HG02840 (cell line): ENCODE measurements at regions not wholly inside any gene's neighbourhood (a gene's known extent, or its start where the extent isn't known, plus 50 kb on each side); places are given as distances from the start of the nearest gene placed in this dataset.
"Not testable (repeated sequence)": the region's sequence is repeated elsewhere in the genome, so short reads cannot be mapped to it uniquely, and the experiment has no call there.

ENCODE experiments used
- ATAC-seq: cut with Tn5 transposase; IDR thresholded peaks from one replicate; pipeline ENCODE4 v1.9.1; 2021; ENCODE audit warnings: mild to moderate bottlenecking, moderate library complexity, moderate number of reproducible peaks; ENCODE audit not compliant: unreplicated experiment, low FRiP score

- ATAC-seq, result no peak
Measured at GRCh38 chr7:65509368-65510186, 135.9 kb downstream of the ZNF92 start.

GRCh38 chr7:65510187-65510538, 136.5 kb downstream of the ZNF92 start:
- ATAC-seq, result not testable (repeated sequence)

- ATAC-seq, result not testable (repeated sequence)
Measured at GRCh38 chr7:65519751-65520150, 146.1 kb downstream of the ZNF92 start.

GRCh38 chr7:65545465-65546161, 172.0 kb downstream of the ZNF92 start:
- ATAC-seq, result not testable (repeated sequence)

- ATAC-seq, result not testable (repeated sequence)
Measured at GRCh38 chr7:65549589-65550443, 176.2 kb downstream of the ZNF92 start.

- not testable (repeated sequence) for ATAC-seq
Measured at GRCh38 chr7:65550444-65550809, 176.8 kb downstream of the ZNF92 start.

GRCh38 chr7:65551042-65551441, 177.4 kb downstream of the ZNF92 start:
- not testable (repeated sequence) for ATAC-seq

GRCh38 chr7:65554553-65555476, 181.2 kb downstream of the ZNF92 start:
- not testable (repeated sequence) for ATAC-seq

- ATAC-seq, result not testable (repeated sequence)
Measured at GRCh38 chr7:65558584-65558983, 184.9 kb downstream of the ZNF92 start.

GRCh38 chr7:65561786-65562372, 188.2 kb downstream of the ZNF92 start:
- not testable (repeated sequence) for ATAC-seq

- not testable (repeated sequence) for ATAC-seq
Measured at GRCh38 chr7:65562522-65562921, 188.9 kb downstream of the ZNF92 start.

GRCh38 chr7:65563333-65563732, 189.7 kb downstream of the ZNF92 start:
- ATAC-seq, result not testable (repeated sequence)

- ATAC-seq, result not testable (repeated sequence)
Measured at GRCh38 chr7:65568226-65568625, 194.6 kb downstream of the ZNF92 start.

GRCh38 chr7:65570990-65571389, 197.3 kb downstream of the ZNF92 start:
- ATAC-seq, result not testable (repeated sequence)

GRCh38 chr7:65572581-65572980, 198.9 kb downstream of the ZNF92 start:
- not testable (repeated sequence) for ATAC-seq

- not testable (repeated sequence) for ATAC-seq
Measured at GRCh38 chr7:65576370-65576769, 202.7 kb downstream of the ZNF92 start.

GRCh38 chr7:65582518-65583119, 209.0 kb downstream of the ZNF92 start:
- not testable (repeated sequence) for ATAC-seq

- ATAC-seq, result not testable (repeated sequence)
Measured at GRCh38 chr7:65602495-65602894, 228.8 kb downstream of the ZNF92 start.

GRCh38 chr7:65609131-65609530, 235.5 kb downstream of the ZNF92 start:
- no peak for ATAC-seq
